GM19035 (cell line): ENCODE measurements at regions not wholly inside any gene's neighbourhood (a gene's known extent, or its start where the extent isn't known, plus 50 kb on each side); places are given as distances from the start of the nearest gene placed in this dataset.
"Not testable (repeated sequence)": the region's sequence is repeated elsewhere in the genome, so short reads cannot be mapped to it uniquely, and the experiment has no call there.

Source experiments
- ATAC-seq: cut with Tn5 transposase; IDR thresholded peaks from one replicate; pipeline ENCODE4 v1.9.1; 2021; ENCODE audit not compliant: unreplicated experiment

GRCh38 chr12:72863671-72864070 is 591.5 kb downstream of the TRHDE start:
- ATAC-seq: no peak

GRCh38 chr12:72865921-72866320 is 593.8 kb downstream of the TRHDE start:
- ATAC-seq: no peak

DNA sequence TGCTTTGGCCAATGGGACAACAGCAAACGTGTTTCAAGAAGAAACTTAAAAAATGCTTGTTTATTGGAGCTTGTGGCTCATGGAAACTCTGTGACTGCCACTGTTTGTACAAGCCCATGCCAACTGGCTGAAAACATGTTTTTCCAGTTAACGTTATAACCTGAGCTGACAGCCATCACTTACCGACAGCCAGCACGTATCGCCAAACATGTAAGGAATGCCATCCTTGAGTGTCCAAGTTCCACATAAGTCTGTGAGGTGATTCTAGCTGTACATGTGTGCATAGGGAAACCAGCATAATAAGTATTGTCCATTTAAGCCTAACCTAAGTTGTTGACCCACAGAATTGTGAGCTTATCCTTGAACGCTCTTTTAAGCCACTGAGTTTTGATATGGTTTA is 596.9 kb downstream of the TRHDE start:
- no peak for ATAC-seq

DNA sequence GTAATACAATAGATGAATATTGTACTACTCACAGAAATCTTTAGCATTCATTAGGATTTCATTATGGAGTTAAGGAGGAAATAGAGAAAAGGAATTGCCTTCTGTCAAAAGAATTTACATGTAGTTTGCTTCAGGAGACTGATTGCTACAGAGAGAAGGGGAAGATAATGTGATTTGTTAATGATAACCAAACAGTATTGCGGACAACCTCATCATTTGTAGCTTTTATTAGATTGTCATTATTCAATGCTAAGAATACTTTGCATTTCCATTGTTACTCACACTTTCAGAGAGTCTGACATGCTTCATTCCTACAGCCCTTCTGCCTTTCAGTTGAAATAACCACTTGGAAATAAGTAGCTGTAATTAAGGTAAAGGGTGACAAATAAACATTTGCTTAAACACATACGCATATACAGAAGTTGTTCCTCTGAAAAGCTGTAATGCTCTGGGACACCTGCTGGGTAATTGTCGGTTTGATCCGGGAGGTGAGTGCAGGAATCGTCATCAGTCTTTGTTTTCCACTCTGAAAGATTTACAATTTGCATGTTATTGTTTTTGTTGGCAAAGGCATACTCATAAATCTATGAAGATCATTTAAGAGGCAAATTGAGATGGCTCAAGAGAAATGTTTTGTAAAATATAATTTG is 600.2 kb downstream of the TRHDE start:
- ATAC-seq: no peak

DNA sequence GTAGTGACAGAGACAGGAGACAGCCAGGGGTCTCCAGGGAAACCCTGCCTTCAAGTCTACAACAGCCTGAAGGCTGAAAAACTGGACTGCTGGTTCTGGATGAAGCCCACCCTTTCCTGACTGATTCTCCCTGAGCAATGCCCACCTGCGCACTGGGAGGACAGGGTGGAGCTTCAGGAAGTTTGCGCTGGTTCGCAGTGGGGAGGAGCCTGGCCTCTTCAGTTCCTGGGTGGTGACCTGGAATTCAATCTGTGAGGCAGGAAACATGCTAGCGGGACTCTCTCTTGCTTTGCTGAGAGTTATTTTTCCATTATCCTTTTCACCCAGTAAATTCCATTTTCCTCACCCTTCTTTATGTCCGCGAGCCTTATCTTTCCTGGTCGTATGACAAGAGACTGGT is 600.8 kb downstream of the TRHDE start:
- no peak for ATAC-seq

- ATAC-seq: no peak
These were observed 603.9 kb downstream of the TRHDE start for GRCh38 chr12:72876092-72876491.

DNA sequence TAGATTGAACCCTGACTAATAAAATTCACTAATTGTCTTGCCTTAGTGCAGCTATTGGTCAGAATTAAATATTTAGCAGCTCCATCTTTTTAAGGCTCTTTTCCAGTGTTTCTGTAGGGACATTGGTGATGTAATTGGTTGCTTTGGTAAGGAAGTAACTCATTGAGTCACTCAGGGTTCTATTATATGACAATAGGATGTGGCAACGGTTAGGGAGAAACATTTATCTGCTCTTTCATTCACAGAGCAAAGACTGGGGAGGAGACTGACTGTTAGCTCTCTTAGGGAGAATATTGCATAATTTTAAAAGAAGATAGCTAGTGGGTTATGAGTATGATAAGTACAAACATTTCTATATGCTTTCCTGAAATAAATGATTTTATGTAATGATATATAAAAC is 616.5 kb downstream of the TRHDE start:
- no peak for ATAC-seq

DNA sequence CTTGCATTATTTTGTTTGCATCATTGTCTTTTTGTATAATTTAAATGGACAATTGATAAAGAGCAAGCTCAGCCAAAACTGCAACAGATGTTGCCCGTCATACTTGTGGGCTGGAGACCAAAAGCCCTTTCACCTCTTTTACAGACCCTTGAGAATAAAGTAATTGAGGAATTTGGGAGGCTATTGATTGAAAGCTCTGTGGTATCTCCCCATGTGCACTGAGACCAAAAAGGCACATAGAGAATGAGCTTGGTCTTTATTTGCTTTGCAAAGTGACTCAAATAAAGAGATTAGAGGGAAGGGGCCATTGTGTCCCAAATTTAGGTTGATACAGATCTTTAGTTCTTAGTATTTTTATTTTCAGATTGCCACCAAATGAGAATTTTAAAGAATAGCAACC is 617.6 kb downstream of the TRHDE start:
- no peak for ATAC-seq

DNA sequence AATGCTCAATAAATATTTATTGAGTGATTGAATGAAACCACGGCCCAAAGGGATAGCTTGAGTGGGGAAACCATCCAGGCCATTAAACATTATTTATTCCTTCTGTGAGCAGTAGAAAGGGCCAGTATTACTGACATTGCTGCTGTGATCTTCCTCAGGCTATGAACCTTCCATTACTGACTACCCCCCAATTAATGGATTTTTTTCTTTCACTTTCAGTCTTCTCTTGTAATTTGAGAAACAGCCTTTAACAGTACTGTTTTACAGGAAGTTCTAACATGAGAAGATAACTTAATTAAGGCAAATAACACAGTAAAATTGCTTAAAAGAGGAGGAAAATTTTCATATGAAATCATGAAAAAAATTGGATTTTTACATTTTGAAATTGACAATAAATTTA is 629.5 kb downstream of the TRHDE start:
- ATAC-seq: no peak

GRCh38 chr12:72925716-72926115 is 653.5 kb downstream of the TRHDE start:
- ATAC-seq: no peak

GRCh38 chr12:72931838-72932237 is 659.7 kb downstream of the TRHDE start:
- ATAC-seq: not testable (repeated sequence)

DNA sequence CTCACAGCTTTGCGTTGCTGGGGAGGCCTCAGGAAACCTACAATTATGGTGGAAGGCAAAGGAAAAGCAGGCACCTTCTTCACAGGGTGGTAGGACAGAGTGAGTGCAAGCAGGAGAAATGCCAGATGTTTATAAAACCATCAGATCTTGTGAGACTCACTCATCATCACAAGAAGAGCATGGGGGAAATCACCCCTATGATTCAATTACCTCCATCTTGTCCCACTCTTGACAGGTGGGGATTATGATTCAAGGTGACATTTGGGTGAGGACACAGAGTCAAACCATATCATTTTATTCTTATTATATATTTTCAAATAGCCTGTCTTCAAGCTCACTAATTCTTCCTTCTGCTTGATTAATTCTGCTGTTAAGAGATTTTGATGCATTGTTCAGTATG is 665.3 kb downstream of the TRHDE start:
- no peak for ATAC-seq

GRCh38 chr12:72957454-72957853 is 685.3 kb downstream of the TRHDE start:
- no peak for ATAC-seq

DNA sequence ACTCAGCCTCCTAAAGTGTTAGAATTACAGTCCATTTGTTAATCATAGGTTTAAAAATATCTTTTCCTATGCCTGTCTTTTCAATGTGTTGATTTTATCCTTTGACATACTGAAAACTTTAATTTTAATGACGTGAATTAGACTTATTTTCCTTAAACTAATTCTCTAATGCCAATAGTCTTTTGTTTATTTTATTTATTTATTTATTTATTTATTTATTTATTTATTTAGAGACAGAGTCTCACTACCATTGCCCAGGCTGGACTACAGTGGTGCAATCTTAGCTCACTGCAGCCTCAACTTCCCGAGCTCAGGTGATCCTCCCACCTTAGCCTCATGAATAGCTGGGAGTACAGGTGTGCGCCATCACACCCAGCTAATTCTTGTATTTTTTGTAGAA is 694.5 kb downstream of the TRHDE start:
- no peak for ATAC-seq

DNA sequence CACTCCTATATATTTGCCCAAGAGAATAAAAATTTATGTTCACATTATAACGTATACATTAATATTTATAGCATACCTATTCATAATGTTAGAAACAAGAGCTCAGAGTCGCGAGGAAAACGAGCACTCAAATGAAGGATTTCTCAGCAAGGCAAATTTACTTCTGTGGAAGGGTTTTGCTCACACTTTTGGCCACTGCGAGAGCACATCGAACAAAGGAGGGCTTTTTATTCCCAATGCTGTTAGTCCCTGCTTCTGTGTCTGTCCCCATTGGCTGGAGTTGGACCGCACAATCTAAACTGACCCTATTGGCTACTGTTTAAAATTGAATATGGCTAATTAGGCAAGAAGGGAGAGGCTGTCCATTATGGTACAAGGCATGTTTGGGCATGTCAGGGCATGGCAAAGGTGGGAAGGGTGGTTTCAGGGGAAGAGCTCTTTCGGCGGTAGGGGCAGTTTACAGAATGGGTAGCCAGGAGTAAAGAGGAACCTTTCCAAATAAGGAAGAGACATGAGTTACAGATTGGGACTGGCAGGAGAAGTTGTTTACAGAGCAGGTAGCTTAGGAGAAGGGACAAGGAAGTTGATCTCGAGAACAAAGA is 702.9 kb downstream of the TRHDE start:
- no peak for ATAC-seq

DNA sequence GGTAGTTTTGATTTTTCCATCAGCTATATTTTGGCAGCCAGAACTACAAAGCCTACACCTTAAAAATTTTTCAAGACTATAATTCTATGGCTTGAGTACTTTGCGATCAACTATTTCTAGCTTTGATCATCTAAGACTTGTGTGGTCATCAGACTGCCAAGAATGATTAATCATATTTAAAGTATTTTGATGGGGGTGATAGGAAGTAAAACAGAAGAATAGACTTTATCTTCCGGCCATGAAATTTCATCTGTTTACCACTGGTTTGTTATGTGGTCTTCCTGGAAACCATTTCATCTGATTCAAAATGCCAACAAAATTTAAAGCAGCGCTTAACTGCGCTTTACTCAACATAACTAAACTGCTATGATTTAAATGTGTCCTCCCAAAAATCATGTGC is 706.8 kb downstream of the TRHDE start:
- no peak for ATAC-seq

- ATAC-seq: no peak
These were observed 710.2 kb downstream of the TRHDE start for GRCh38 chr12:72982356-72982755.

DNA sequence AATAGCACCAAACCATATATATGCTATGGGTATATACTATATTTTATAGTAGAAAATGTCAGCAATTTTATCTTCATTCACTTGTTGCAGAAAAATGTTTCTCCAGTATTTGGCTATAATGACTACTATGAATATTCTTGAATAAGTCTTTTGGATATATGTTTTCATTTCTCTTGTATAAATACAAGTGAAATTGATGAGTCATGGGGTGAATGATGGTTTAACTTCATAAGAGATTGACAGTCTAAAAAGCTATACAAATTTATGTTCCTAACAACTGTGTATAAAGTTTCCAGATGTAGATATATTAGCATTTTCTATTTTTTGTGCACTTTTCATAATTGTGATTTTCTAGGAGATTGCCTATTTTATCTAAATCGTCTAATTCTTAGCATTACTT is 714.8 kb downstream of the TRHDE start:
- no peak for ATAC-seq

GRCh38 chr12:72989458-72989947 is 717.3 kb downstream of the TRHDE start:
- no peak for ATAC-seq

- ATAC-seq: not testable (repeated sequence)
These were observed 722.9 kb downstream of the TRHDE start for GRCh38 chr12:72995029-72995428.

DNA sequence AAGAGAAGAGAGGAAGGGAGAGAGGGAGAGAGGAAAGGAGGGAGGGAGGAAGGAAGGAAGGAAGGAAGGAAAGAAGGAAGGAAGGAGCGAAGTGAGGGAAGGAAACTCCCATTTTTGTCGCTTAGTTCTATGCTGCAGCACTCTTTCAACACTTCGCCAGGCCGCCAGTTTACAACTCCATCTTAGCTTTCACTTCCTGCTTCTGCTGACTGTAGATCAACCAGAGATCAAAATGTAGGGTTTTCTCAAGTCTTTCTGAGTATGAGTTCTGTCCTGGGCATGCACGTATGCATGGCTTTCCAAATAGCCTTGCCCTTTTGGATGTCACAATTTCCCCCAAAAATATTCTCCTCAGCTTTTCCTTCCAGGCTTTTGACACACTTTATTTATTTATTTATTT is 723.4 kb downstream of the TRHDE start:
- no peak for ATAC-seq

GRCh38 chr12:73001806-73002205 is 729.6 kb downstream of the TRHDE start:
- not testable (repeated sequence) for ATAC-seq

DNA sequence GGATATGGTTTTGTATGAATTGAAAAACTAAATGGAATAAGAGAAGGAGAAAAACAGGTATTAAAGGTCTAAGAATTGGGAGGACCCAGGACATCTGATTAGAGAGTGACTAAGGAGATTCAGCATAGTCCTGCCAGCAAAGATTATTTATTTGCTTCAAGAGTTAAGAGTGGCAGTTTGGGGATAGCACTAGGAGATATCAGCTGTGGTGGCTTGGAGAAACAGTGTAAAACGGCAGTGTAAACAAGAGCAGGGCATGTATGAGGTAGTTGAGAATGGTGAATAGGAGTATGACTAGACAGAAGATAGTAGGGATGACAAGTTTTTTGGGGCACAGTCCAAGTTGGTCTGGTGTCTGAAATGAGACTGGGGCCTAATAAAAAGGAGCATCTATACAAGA is 730.3 kb downstream of the TRHDE start:
- ATAC-seq: not testable (repeated sequence)
